ENCODE measurements at regions not wholly inside any gene's neighbourhood (a gene's known extent, or its start where the extent isn't known, plus 50 kb on each side); places are given as distances from the start of the nearest gene placed in this dataset.

GRCh38 chr1:223473601-223474344, 80.6 kb downstream of the CCDC185 start:
- no peak overlapping the region for H2BK15ac ChIP-seq (ENCODE audit: low read depth, low read length)
- H2BK20ac ChIP-seq (ENCODE audit: low read depth, low read length) = no peak overlapping the region
- H3K14ac ChIP-seq (replicated peaks; ENCODE audit: low read depth, low read length) = no peak overlapping the region
- no peak overlapping the region for H3K18ac ChIP-seq (ENCODE audit: low read depth, low read length)
- BruUV-seq (replicated peaks) = no TSS peak
- no peaks in the 10 kb centered on the region for H3K36me3 ChIP-seq (ENCODE audit: control insufficient read depth, insufficient read depth, low read length)
- no CpG with 5 or more reads among the region's 4 CpGs for WGBS, 2 experiments (ENCODE audit: extremely low coverage in 2 of 2, insufficient read length in 1 of 2)
- H3K23ac ChIP-seq (ENCODE audit: low read depth, low read length) = no peak overlapping the region
- H3K9me3 ChIP-seq (ENCODE audit: control insufficient read depth, insufficient read depth, low read length) = no peaks in the 10 kb centered on the region
- no peaks in the 10 kb centered on the region for H3K4me1 ChIP-seq (ENCODE audit: control insufficient read depth, insufficient read depth, low read length)
- peaks cover 22% of the 10 kb centered on the region for H3K27me3 ChIP-seq (ENCODE audit: control insufficient read depth, insufficient read depth, low read length)
- H3K4me3 ChIP-seq (ENCODE audit: insufficient read depth, low read depth, low read length) = no peak overlapping the region
- no peak overlapping the region for H2AFZ ChIP-seq (replicated peaks; ENCODE audit: low read length, poor library complexity)
- dilution Hi-C loops (cut with HindIII; ENCODE audit: low sequenced_read_pairs, unreplicated experiment) (no loop called here), in situ Hi-C loops (cut with MboI; ENCODE audit: low sequenced_read_pairs) (no loop called here), intact Hi-C loops (cut with micrococcal nuclease) (no loop called here)
- H3K4ac ChIP-seq (ENCODE audit: low read depth, low read length) = no peak overlapping the region
- no peak overlapping the region for H2BK5ac ChIP-seq (ENCODE audit: low read depth, low read length, poor library complexity, severe bottlenecking)
- DNase-seq = no peak
- no peaks in the 10 kb centered on the region for H3K79me1 ChIP-seq (ENCODE audit: low read depth in 1 of 2, low read length in 2 of 2)
- H4K8ac ChIP-seq (ENCODE audit: low read depth in 2 of 2, low read length in 2 of 2) = no peak overlapping the region
- H3K27ac ChIP-seq (ENCODE audit: insufficient read depth, low read length) = no peak overlapping the region
- no peaks in the 10 kb centered on the region for H3K9me1 ChIP-seq (ENCODE audit: insufficient read depth, low read length)
- no peak overlapping the region for H4K5ac ChIP-seq (ENCODE audit: low read depth, low read length)
- ChIA-PET CTCF (no interaction called here), POLR2A (ENCODE audit: unreplicated experiment) (no interaction called here)
- TF ChIP-seq BHLHE40 (IDR thresholded peaks at IDR 0.05; ENCODE audit: low read depth, low read length) = no peak
- TF ChIP-seq CEBPB (IDR thresholded peaks at IDR 0.05; ENCODE audit: low read depth, low read length) = no peak
- no peak overlapping the region for H2BK120ac ChIP-seq (ENCODE audit: low read depth, low read length)
- no peak overlapping the region for H2AK5ac ChIP-seq (ENCODE audit: low read depth, low read length)
- H2AK9ac ChIP-seq (replicated peaks; ENCODE audit: low read depth, low read length, poor library complexity) = no peak overlapping the region
- no peaks in the 10 kb centered on the region for H4K20me1 ChIP-seq (ENCODE audit: insufficient read depth, low read length)
- H3K9ac ChIP-seq (ENCODE audit: low read depth, low read length) = no peak overlapping the region
- H4K91ac ChIP-seq (ENCODE audit: insufficient read depth, low read depth, low read length) = no peak overlapping the region
- no peak for ATAC-seq (ENCODE audit: low read depth)
- no peak overlapping the region for H3K56ac ChIP-seq (ENCODE audit: extremely low read depth, insufficient read depth, low read length)
- no peak overlapping the region for H3K4me2 ChIP-seq (ENCODE audit: low read depth, low read length)

Measured in IMR-90 (cell line).